ENCODE measurements at regions not wholly inside any gene's neighbourhood (a gene's known extent, or its start where the extent isn't known, plus 50 kb on each side); places are given as distances from the start of the nearest gene placed in this dataset.

DNA sequence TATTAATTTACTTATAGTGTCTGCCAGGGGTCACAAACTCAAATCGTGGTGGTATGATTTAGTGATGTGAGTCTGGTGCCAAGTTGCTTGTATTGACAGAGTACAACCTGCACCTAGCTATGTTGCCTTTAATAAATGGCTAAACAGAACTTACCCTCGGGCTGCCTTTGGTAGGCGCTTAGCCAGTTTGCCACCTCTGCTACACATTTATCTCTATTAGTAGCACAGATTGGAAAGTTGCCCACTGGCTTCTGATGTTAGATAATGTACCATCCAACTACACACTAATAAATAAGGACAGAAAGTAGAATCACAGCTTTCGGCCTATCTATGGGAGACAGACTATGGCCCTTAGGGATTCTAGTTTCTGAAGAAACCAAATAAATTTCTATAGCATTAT lies 368.4 kb downstream of the MAN2A1 start:
- no peak overlapping the region for H3K27ac ChIP-seq (ENCODE audit: low read length)
- no peaks in the 10 kb centered on the region for H3K9me3 ChIP-seq (ENCODE audit: control insufficient read depth, insufficient read depth, low read depth, low read length)
- no peaks in the 10 kb centered on the region for H3K4me1 ChIP-seq (ENCODE audit: control insufficient read depth, insufficient read depth, low read length)
- no peak for ATAC-seq
- H3K27me3 ChIP-seq (ENCODE audit: control insufficient read depth, insufficient read depth, low read length) = no peaks in the 10 kb centered on the region
- ChIA-PET CTCF (no interaction called here), POLR2A (no interaction called here)
- DNase-seq (ENCODE audit: low read depth, low spot score) = no peak
- no TSS peak for BruUV-seq (replicated peaks)
- H3K36me3 ChIP-seq (ENCODE audit: control insufficient read depth, insufficient read depth, low read length) = no peaks in the 10 kb centered on the region
- TF ChIP-seq CTCF (IDR thresholded peaks at IDR 0.05) (no peak), TCF7L2 (IDR thresholded peaks at IDR 0.05; ENCODE audit: low read depth, low read length) (no peak), POLR2AphosphoS5 (IDR thresholded peaks at IDR 0.05; ENCODE audit: low read depth, low read length) (no peak), SIN3A (IDR thresholded peaks at IDR 0.05; ENCODE audit: borderline replicate concordance, insufficient read depth, low read depth, low read length) (no peak)
- TF ChIP-seq, protein P1, sequence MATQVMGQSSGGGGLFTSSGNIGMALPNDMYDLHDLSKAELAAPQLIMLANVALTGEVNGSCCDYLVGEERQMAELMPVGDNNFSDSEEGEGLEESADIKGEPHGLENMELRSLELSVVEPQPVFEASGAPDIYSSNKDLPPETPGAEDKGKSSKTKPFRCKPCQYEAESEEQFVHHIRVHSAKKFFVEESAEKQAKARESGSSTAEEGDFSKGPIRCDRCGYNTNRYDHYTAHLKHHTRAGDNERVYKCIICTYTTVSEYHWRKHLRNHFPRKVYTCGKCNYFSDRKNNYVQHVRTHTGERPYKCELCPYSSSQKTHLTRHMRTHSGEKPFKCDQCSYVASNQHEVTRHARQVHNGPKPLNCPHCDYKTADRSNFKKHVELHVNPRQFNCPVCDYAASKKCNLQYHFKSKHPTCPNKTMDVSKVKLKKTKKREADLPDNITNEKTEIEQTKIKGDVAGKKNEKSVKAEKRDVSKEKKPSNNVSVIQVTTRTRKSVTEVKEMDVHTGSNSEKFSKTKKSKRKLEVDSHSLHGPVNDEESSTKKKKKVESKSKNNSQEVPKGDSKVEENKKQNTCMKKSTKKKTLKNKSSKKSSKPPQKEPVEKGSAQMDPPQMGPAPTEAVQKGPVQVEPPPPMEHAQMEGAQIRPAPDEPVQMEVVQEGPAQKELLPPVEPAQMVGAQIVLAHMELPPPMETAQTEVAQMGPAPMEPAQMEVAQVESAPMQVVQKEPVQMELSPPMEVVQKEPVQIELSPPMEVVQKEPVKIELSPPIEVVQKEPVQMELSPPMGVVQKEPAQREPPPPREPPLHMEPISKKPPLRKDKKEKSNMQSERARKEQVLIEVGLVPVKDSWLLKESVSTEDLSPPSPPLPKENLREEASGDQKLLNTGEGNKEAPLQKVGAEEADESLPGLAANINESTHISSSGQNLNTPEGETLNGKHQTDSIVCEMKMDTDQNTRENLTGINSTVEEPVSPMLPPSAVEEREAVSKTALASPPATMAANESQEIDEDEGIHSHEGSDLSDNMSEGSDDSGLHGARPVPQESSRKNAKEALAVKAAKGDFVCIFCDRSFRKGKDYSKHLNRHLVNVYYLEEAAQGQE (IDR thresholded peaks at IDR 0.05; ENCODE audit: insufficient read depth in 1 of 2, low read depth in 2 of 2, low read length in 1 of 2) = no peak
- intact Hi-C loops (cut with micrococcal nuclease; ENCODE audit: unreplicated experiment) = no loop called here
- in situ Hi-C loops (cut with HindIII; ENCODE audit: low pct_unique_long_range_greater_than_20kb, low sequenced_read_pairs) = no loop called here
- no peak overlapping the region for H3K4me3 ChIP-seq (ENCODE audit: low read depth in 2 of 2, low read length in 2 of 2)

GRCh38 chr5:110062246-110062645 lies 372.5 kb downstream of the MAN2A1 start:
- Histone ChIP-seq H3K9me3 (ENCODE audit: control insufficient read depth, insufficient read depth, low read depth, low read length) (no peaks in the 10 kb centered on the region), H3K27ac (ENCODE audit: low read length) (no peak overlapping the region), H3K4me3 (ENCODE audit: low read depth in 2 of 2, low read length in 2 of 2) (no peak overlapping the region), H3K36me3 (ENCODE audit: control insufficient read depth, insufficient read depth, low read length) (no peaks in the 10 kb centered on the region), H3K4me1 (ENCODE audit: control insufficient read depth, insufficient read depth, low read length) (no peaks in the 10 kb centered on the region), H3K27me3 (ENCODE audit: control insufficient read depth, insufficient read depth, low read length) (no peaks in the 10 kb centered on the region)
- DNase-seq (ENCODE audit: low read depth, low spot score) = no peak
- intact Hi-C loops (cut with micrococcal nuclease; ENCODE audit: unreplicated experiment) = no loop called here
- POLR2A ChIA-PET = no interaction called here
- in situ Hi-C loops (cut with HindIII; ENCODE audit: low pct_unique_long_range_greater_than_20kb, low sequenced_read_pairs) = no loop called here
- TF ChIP-seq TCF7L2 (IDR thresholded peaks at IDR 0.05; ENCODE audit: low read depth, low read length) = no peak
- TF ChIP-seq, protein P1 (IDR thresholded peaks at IDR 0.05; ENCODE audit: insufficient read depth in 1 of 2, low read depth in 2 of 2, low read length in 1 of 2) = no peak
- CTCF ChIA-PET = no interaction called here
- no TSS peak for BruUV-seq (replicated peaks)
- ATAC-seq = no peak

All from Panc1 (cell line).